Upper lobe of right lung (tissue), 1 donor: ENCODE measurements at regions not wholly inside any gene's neighbourhood (a gene's known extent, or its start where the extent isn't known, plus 50 kb on each side); places are given as distances from the start of the nearest gene placed in this dataset.

Experiments used
- ATAC-seq: fragments of 200-7000 bp; cut with Tn5 transposase; one replicate; pipeline ENCODE4 v1.9.1; 2020; ENCODE audit warnings: mild to moderate bottlenecking, moderate library complexity
- DNase-seq: peaks from one replicate; pipeline ENCODE4 v3.0.0-alpha.2; 2020
- H3K27ac ChIP-seq: fragments of 200-600 bp; one replicate; pipeline ENCODE4 v1.8.0; 2022
- H3K27me3 ChIP-seq: fragments of 200-600 bp; one replicate; pipeline ENCODE4 v1.8.0; 2022; ENCODE audit warnings: mild to moderate bottlenecking
- H3K36me3 ChIP-seq: fragments of 200-600 bp; one replicate; pipeline ENCODE4 v1.8.0; 2022
- H3K4me1 ChIP-seq: fragments of 200-600 bp; one replicate; pipeline ENCODE4 v1.8.0; 2022
- H3K4me3 ChIP-seq: fragments of 200-600 bp; one replicate; pipeline ENCODE4 v1.8.0; 2022; ENCODE audit warnings: mild to moderate bottlenecking
- H3K9me3 ChIP-seq: fragments of 200-600 bp; one replicate; pipeline ENCODE4 v1.8.0; 2022
- CTCF ChIP-seq: fragments of 200-600 bp; IDR thresholded peaks from one replicate; pipeline ENCODE4 v1.8.0; 2022; ENCODE audit warnings: antibody characterized with exemption
- intact Hi-C: fragments of 100-400 bp; cut with DNase I; formaldehyde crosslinking; loops from one replicate; pipeline ENCODE4 v1.11.0; 2022
- donor health status: DM: no; HTN: yes; CAD: no; lungs with severe emphysema.

DNA sequence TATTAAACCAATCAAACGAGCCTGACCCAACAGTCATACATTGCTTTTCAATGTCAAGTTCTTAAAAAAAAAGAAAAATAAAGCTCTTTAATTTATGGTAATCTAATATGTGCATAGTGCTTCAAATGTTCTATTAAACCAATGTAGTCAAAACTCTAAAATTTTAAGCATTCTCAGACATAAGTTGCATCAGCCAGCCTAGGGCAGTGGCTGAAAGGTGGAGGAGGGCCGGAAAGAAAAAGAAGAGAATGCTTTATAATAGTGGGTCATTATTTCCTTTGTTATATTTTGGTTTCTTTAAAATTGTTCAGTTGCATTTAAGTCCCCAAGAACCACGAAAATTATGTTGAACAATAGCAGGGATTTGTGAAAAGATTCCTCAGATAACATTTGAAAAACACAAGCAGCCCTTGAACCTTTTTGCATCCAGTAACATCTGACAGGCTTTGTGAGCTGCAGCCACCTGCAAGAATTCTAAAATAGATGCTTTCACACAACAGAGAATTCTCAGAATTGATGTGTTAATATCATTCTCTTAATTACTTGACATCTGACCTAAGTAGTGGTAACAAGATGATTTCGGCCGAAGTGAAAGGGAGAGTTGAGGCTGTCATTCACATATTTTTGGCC, 252.1 kb downstream of the CDCA7 start:
- Histone ChIP-seq H3K27me3 (no peaks in the 10 kb centered on the region), H3K4me3 (no peak overlapping the region), H3K36me3 (no peaks in the 10 kb centered on the region), H3K27ac (no peak overlapping the region), H3K9me3 (no peaks in the 10 kb centered on the region), H3K4me1 (no peaks in the 10 kb centered on the region)
- ATAC-seq (no peak), DNase-seq (no peak)
- no peak for TF ChIP-seq CTCF
- intact Hi-C loops, result no loop called here

GRCh38 chr2:173607606-173608311, 253.1 kb downstream of the CDCA7 start:
- ATAC-seq, result no peak
- Histone ChIP-seq H3K4me3 (no peak overlapping the region), H3K27ac (no peak overlapping the region), H3K4me1 (no peaks in the 10 kb centered on the region), H3K9me3 (no peaks in the 10 kb centered on the region), H3K36me3 (no peaks in the 10 kb centered on the region), H3K27me3 (no peaks in the 10 kb centered on the region)
- intact Hi-C loops, result no loop called here
- DNase-seq, result no peak
- no peak for TF ChIP-seq CTCF

DNA sequence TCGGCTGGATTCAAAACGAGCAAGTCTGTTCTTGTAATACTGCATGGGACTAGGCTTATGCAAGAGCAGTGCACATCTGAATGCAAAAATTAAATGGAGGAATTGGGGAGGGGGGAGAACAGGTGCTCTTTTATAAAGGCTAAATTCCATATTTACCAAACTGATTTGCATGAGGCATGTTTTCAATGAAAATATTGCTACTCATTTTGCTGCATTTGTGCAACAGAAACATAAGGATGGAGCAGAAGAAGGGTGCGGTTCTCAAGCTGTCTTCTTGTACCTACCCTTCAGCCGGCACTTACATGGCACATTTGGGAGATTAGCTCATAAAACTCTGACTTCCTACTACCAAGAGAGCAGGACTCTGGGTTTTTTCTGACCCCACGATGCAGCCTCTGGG, 256.4 kb downstream of the CDCA7 start:
- Histone ChIP-seq H3K27ac (no peak overlapping the region), H3K27me3 (no peaks in the 10 kb centered on the region), H3K36me3 (no peaks in the 10 kb centered on the region), H3K4me3 (no peak overlapping the region), H3K9me3 (no peaks in the 10 kb centered on the region), H3K4me1 (no peaks in the 10 kb centered on the region)
- intact Hi-C loops, result no loop called here
- ATAC-seq (no peak), DNase-seq (no peak)
- TF ChIP-seq CTCF, result no peak

GRCh38 chr2:173612354-173612753, 257.7 kb downstream of the CDCA7 start:
- ATAC-seq (no peak), DNase-seq (no peak)
- Histone ChIP-seq H3K4me1 (no peaks in the 10 kb centered on the region), H3K9me3 (no peaks in the 10 kb centered on the region), H3K36me3 (no peaks in the 10 kb centered on the region), H3K4me3 (no peak overlapping the region), H3K27ac (no peak overlapping the region), H3K27me3 (no peaks in the 10 kb centered on the region)
- no peak for TF ChIP-seq CTCF
- intact Hi-C loops, result no loop called here

DNA sequence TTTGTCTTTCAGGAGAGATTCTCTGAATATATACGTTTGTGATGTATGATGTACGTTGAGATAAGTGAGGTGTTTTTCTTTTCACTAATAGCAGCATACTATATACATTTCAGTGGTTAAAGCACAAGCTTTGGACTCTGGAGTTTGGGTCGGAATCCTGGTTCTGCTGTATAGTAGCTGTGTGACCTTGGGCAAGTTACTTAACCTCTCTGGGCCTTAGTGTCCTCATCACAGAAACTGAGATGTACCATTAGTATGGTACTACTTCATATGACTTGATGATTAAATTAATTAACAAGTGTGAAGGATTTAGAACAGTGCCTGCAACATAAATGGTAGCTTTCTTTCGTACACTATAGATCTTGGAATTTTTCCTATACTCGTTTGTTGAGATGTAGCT, 258.7 kb downstream of the CDCA7 start:
- Histone ChIP-seq H3K36me3 (no peaks in the 10 kb centered on the region), H3K27ac (no peak overlapping the region), H3K4me1 (no peaks in the 10 kb centered on the region), H3K27me3 (no peaks in the 10 kb centered on the region), H3K4me3 (no peak overlapping the region), H3K9me3 (no peaks in the 10 kb centered on the region)
- DNase-seq (no peak), ATAC-seq (no peak)
- TF ChIP-seq CTCF, result no peak
- intact Hi-C loops, result no loop called here
